HEK293 (cell line): ENCODE measurements at regions not wholly inside any gene's neighbourhood (a gene's known extent, or its start where the extent isn't known, plus 50 kb on each side); places are given as distances from the start of the nearest gene placed in this dataset.

ENCODE experiments used
- CTCF ChIA-PET: fragments of 350-600 bp; formaldehyde crosslinking; extraction: SDS; loops from one replicate; lab custom pipeline; 2021; ENCODE audit warnings: antibody characterized with exemption; lab: Yijun Ruan, JAX
- POLR2A ChIA-PET: fragments of 300-600 bp; formaldehyde crosslinking; extraction: SDS; loops from one replicate; lab custom pipeline; 2020; ENCODE audit warnings: antibody characterized with exemption, inconsistent platforms; lab: Yijun Ruan, JAX
- H3K27ac ChIP-seq: fragments of 200-500 bp; sonication (Bioruptor generic); 2 replicates; pipeline ENCODE4 v1.5.1; 2014; ENCODE audit warnings: low read depth, low read length, control low read depth, inconsistent platforms; ENCODE audit errors: extremely low read depth
- H3K36me3 ChIP-seq, 2 experiments: fragments of 200-500 bp in 1 of 2; sonication (Bioruptor generic) in 1 of 2; 1 replicate in 1 of 2; 2 replicates in 1 of 2; pipeline ENCODE4 v1.5.1; 2014 to 2017; ENCODE audit warnings: inconsistent platforms in 2 of 2, low read length in 2 of 2; ENCODE audit not compliant: control insufficient read depth in 2 of 2, insufficient read depth in 1 of 2
- H3K4me1 ChIP-seq: fragments of 200-500 bp; sonication (Bioruptor generic); 2 replicates; pipeline ENCODE4 v1.5.1; 2014; ENCODE audit warnings: mild to moderate bottlenecking, low read length, inconsistent platforms; ENCODE audit not compliant: control insufficient read depth, insufficient read depth
- H3K4me3 ChIP-seq: 2 replicates; pipeline ENCODE4 v1.5.1; 2011; ENCODE audit warnings: low read depth, mild to moderate bottlenecking, control low read depth, low read length, moderate library complexity
- H3K9me3 ChIP-seq: fragments of 200-500 bp; sonication (Bioruptor generic); 2 replicates; pipeline ENCODE4 v1.5.1; 2014; ENCODE audit warnings: low read depth, low read length, inconsistent platforms; ENCODE audit not compliant: control insufficient read depth, insufficient read depth
- BCL6B ChIP-seq: fragments of 450-650 bp; formaldehyde crosslinking; IDR thresholded peaks from 2 replicates; pipeline ENCODE4 v1.5.1; 2017; ENCODE audit warnings: missing biosample characterization, missing genetic modification characterization
- OVOL3 ChIP-seq: fragments of 450-650 bp; formaldehyde crosslinking; IDR thresholded peaks from 2 replicates; pipeline ENCODE4 v1.5.1; 2016; ENCODE audit warnings: missing biosample characterization, missing genetic modification characterization
- PRDM2 ChIP-seq: fragments of 450-650 bp; formaldehyde crosslinking; IDR thresholded peaks from 2 replicates; pipeline ENCODE4 v1.5.1; 2016; ENCODE audit warnings: missing biosample characterization, missing genetic modification characterization, borderline replicate concordance
- PRDM4 ChIP-seq: fragments of 450-650 bp; formaldehyde crosslinking; IDR thresholded peaks from 2 replicates; pipeline ENCODE4 v1.5.1; 2017; ENCODE audit warnings: missing biosample characterization, missing genetic modification characterization
- SP7 ChIP-seq: fragments of 450-650 bp; formaldehyde crosslinking; IDR thresholded peaks from 2 replicates; pipeline ENCODE4 v1.5.1; 2016; ENCODE audit warnings: missing biosample characterization, missing genetic modification characterization
- ZBTB21 ChIP-seq: fragments of 450-650 bp; formaldehyde crosslinking; IDR thresholded peaks from 2 replicates; pipeline ENCODE4 v1.5.1; 2017; ENCODE audit warnings: missing biosample characterization, missing genetic modification characterization
- ZBTB49 ChIP-seq: fragments of 450-650 bp; formaldehyde crosslinking; IDR thresholded peaks from 2 replicates; pipeline ENCODE4 v1.5.1; 2016; ENCODE audit warnings: missing biosample characterization, missing genetic modification characterization, low read depth
- ZFHX2 ChIP-seq: fragments of 450-650 bp; formaldehyde crosslinking; conservative IDR thresholded peaks from 2 replicates; pipeline ENCODE4 v1.5.1; 2016; ENCODE audit warnings: missing biosample characterization, missing genetic modification characterization
- ZNF114 ChIP-seq: fragments of 450-650 bp; formaldehyde crosslinking; IDR thresholded peaks from 2 replicates; pipeline ENCODE4 v1.5.0; 2017; ENCODE audit warnings: missing biosample characterization, missing genetic modification characterization
- ZNF157 ChIP-seq: fragments of 450-650 bp; formaldehyde crosslinking; IDR thresholded peaks from 2 replicates; pipeline ENCODE4 v1.5.1; 2016; ENCODE audit warnings: missing biosample characterization, missing genetic modification characterization
- ZNF169 ChIP-seq: fragments of 450-650 bp; formaldehyde crosslinking; IDR thresholded peaks from 2 replicates; pipeline ENCODE4 v1.5.1; 2016; ENCODE audit warnings: missing biosample characterization, missing genetic modification characterization
- ZNF280D ChIP-seq: fragments of 450-650 bp; formaldehyde crosslinking; IDR thresholded peaks from 2 replicates; pipeline ENCODE4 v1.5.1; 2016; ENCODE audit warnings: missing biosample characterization, missing genetic modification characterization
- ZNF311 ChIP-seq: fragments of 450-650 bp; formaldehyde crosslinking; IDR thresholded peaks from 2 replicates; pipeline ENCODE4 v1.5.1; 2017; ENCODE audit warnings: missing biosample characterization, missing genetic modification characterization, borderline replicate concordance
- ZNF366 ChIP-seq: fragments of 450-650 bp; formaldehyde crosslinking; conservative IDR thresholded peaks from 2 replicates; pipeline ENCODE4 v1.5.1; 2016; ENCODE audit warnings: missing biosample characterization, missing genetic modification characterization
- ZNF596 ChIP-seq: fragments of 450-650 bp; IDR thresholded peaks from 2 replicates; pipeline ENCODE4 v1.5.0; 2018; ENCODE audit warnings: missing biosample characterization, mild to moderate bottlenecking, missing genetic modification characterization, moderate library complexity
- ZNF624 ChIP-seq: fragments of 450-650 bp; formaldehyde crosslinking; IDR thresholded peaks from 2 replicates; pipeline ENCODE4 v1.5.1; 2017; ENCODE audit warnings: missing biosample characterization, missing genetic modification characterization
- ZNF654 ChIP-seq: fragments of 450-650 bp; formaldehyde crosslinking; IDR thresholded peaks from 2 replicates; pipeline ENCODE4 v1.5.1; 2016; ENCODE audit warnings: low read depth, missing biosample characterization, missing genetic modification characterization
- ZSCAN16 ChIP-seq: fragments of 450-650 bp; formaldehyde crosslinking; IDR thresholded peaks from 2 replicates; pipeline ENCODE4 v1.5.1; 2016; ENCODE audit warnings: missing biosample characterization, missing genetic modification characterization
- ZSCAN18 ChIP-seq: fragments of 450-650 bp; formaldehyde crosslinking; IDR thresholded peaks from 2 replicates; pipeline ENCODE4 v1.5.1; 2016; ENCODE audit warnings: missing biosample characterization, missing genetic modification characterization

GRCh38 chr10:128384831-128385230, 258.6 kb upstream of the MKI67 start (continued):
- TF ChIP-seq ZNF596 (tag by site-specific recombination): no peak
- TF ChIP-seq PRDM2 (tag by site-specific recombination): no peak

GRCh38 chr10:128386231-128386630, 260.0 kb upstream of the MKI67 start:
- ChIA-PET CTCF (no interaction called here), POLR2A (no interaction called here)
- Histone ChIP-seq H3K4me1 (peaks cover 2% of the 10 kb centered on the region; the same call in 1 of the 2 replicates), H3K9me3 (no peaks in the 10 kb centered on the region), H3K4me3 (no peak overlapping the region), H3K36me3 (no peaks in the 10 kb centered on the region), H3K27ac (no peak overlapping the region)
- TF ChIP-seq SP7 (tag by site-specific recombination) (no peak), BCL6B (tag by site-specific recombination) (no peak), OVOL3 (tag by site-specific recombination) (no peak), ZNF280D (tag by site-specific recombination) (no peak), ZNF311 (tag by site-specific recombination) (no peak), ZNF654 (tag by site-specific recombination) (no peak), ZBTB49 (tag by site-specific recombination) (no peak), ZBTB21 (tag by site-specific recombination) (no peak), PRDM4 (tag by site-specific recombination) (no peak), ZSCAN16 (tag by site-specific recombination) (no peak), ZNF114 (tag by site-specific recombination) (no peak), ZFHX2 (tag by site-specific recombination) (no peak), ZNF624 (tag by site-specific recombination) (no peak), ZNF366 (tag by site-specific recombination) (no peak), ZNF157 (tag by site-specific recombination) (no peak), ZNF169 (tag by site-specific recombination) (no peak), ZSCAN18 (tag by site-specific recombination) (no peak)
